Liver (tissue), 2 donors: ENCODE measurements at regions not wholly inside any gene's neighbourhood (a gene's known extent, or its start where the extent isn't known, plus 50 kb on each side); places are given as distances from the start of the nearest gene placed in this dataset.

Source experiments
- CTCF ChIP-seq: fragments of 150-350 bp; IDR thresholded peaks from 2 replicates; pipeline ENCODE4 v1.5.1; 2017; ENCODE audit warnings: improper control_type of control experiment, low read depth, low read length; ENCODE audit not compliant: missing input control
- ZBTB33 ChIP-seq: IDR thresholded peaks from 2 replicates; pipeline ENCODE4 v1.6.1; 2016; ENCODE audit warnings: antibody characterized with exemption
- donor health status: healthy.

GRCh38 chr1:22344851-22345560 is 106.6 kb upstream of the ZBTB40 start:
- TF ChIP-seq ZBTB33 = no peak
- no peak for TF ChIP-seq CTCF
